HCT116 (cell line): ENCODE measurements at regions not wholly inside any gene's neighbourhood (a gene's known extent, or its start where the extent isn't known, plus 50 kb on each side); places are given as distances from the start of the nearest gene placed in this dataset.

Experiments
- CBX3 ChIP-seq: IDR thresholded peaks from 2 replicates; pipeline ENCODE4 v1.6.1; 2012; ENCODE audit warnings: low read depth
- CEBPB ChIP-seq: IDR thresholded peaks from 2 replicates; pipeline ENCODE4 v1.6.1; 2012; ENCODE audit warnings: low read depth
- CTCF ChIP-seq, 3 experiments: fragments of 200-600 bp in 1 of 3; sonication (generic) in 1 of 3; IDR thresholded peaks in 2 of 3; conservative IDR thresholded peaks in 1 of 3; 2 replicates each; pipeline ENCODE4 v1.5.1; 2012 to 2017; ENCODE audit warnings: low read depth in 2 of 3, low read length in 2 of 3, antibody characterized with exemption in 1 of 3, borderline replicate concordance in 1 of 3, control low read depth in 1 of 3, mild to moderate bottlenecking in 1 of 3, mixed read lengths in 1 of 3, mixed run types in 1 of 3, moderate library complexity in 1 of 3; ENCODE audit not compliant: insufficient read depth in 1 of 3
- EZH2 ChIP-seq: fragments of 200-600 bp; sonication (generic); IDR thresholded peaks from 2 replicates; pipeline ENCODE4 v1.6.1; 2017; ENCODE audit warnings: antibody characterized with exemption, mixed run types
- EZH2phosphoT487 ChIP-seq: fragments of 200-600 bp; IDR thresholded peaks from 2 replicates; pipeline ENCODE4 v1.6.1; 2018; ENCODE audit warnings: antibody characterized with exemption, borderline replicate concordance
- POLR2A ChIP-seq: IDR thresholded peaks from 2 replicates; pipeline ENCODE4 v1.7.0; 2011; ENCODE audit warnings: borderline replicate concordance; ENCODE audit not compliant: insufficient read depth, insufficient read length; ENCODE audit errors: extremely low read depth
- POLR2AphosphoS5 ChIP-seq: IDR thresholded peaks from 2 replicates; pipeline ENCODE4 v1.6.1; 2011; ENCODE audit warnings: mild to moderate bottlenecking, low read depth, low read length, moderate library complexity
- RAD21 ChIP-seq: IDR thresholded peaks from 2 replicates; pipeline ENCODE4 v1.6.1; 2012; ENCODE audit warnings: low read depth, mild to moderate bottlenecking
- SP1 ChIP-seq: IDR thresholded peaks from 2 replicates; pipeline ENCODE4 v1.6.1; 2012; ENCODE audit warnings: low read depth
- SRF ChIP-seq: IDR thresholded peaks from 2 replicates; pipeline ENCODE4 v1.6.1; 2012; ENCODE audit warnings: low read depth
- ZNF274 ChIP-seq: fragments of 200-500 bp; sonication (Bioruptor generic); IDR thresholded peaks from 2 replicates; pipeline ENCODE4 v1.6.1; 2014; ENCODE audit warnings: mild to moderate bottlenecking, low read depth, low read length, inconsistent platforms
- TF ChIP-seq, protein P1 (sequence below): IDR thresholded peaks from 2 replicates; pipeline ENCODE4 v1.6.1; 2012; ENCODE audit warnings: low read depth

GRCh38 chr2:82301506-82301905 is 1997.0 kb upstream of the LRRTM1 start:
- TF ChIP-seq EZH2 (no peak), SRF (no peak), CBX3 (no peak), POLR2AphosphoS5 (no peak), CTCF (IDR thresholded peaks at IDR 0.05 in 2 of 3, conservative IDR thresholded peaks at IDR 0.05 in 1 of 3; ENCODE audit: borderline replicate concordance in 1 of 3, insufficient read depth in 1 of 3, low read depth in 2 of 3, low read length in 2 of 3) (no peak), RAD21 (no peak), POLR2A (no peak), ZNF274 (no peak), CEBPB (no peak), SP1 (no peak), EZH2phosphoT487 (no peak)
- TF ChIP-seq, protein P1, sequence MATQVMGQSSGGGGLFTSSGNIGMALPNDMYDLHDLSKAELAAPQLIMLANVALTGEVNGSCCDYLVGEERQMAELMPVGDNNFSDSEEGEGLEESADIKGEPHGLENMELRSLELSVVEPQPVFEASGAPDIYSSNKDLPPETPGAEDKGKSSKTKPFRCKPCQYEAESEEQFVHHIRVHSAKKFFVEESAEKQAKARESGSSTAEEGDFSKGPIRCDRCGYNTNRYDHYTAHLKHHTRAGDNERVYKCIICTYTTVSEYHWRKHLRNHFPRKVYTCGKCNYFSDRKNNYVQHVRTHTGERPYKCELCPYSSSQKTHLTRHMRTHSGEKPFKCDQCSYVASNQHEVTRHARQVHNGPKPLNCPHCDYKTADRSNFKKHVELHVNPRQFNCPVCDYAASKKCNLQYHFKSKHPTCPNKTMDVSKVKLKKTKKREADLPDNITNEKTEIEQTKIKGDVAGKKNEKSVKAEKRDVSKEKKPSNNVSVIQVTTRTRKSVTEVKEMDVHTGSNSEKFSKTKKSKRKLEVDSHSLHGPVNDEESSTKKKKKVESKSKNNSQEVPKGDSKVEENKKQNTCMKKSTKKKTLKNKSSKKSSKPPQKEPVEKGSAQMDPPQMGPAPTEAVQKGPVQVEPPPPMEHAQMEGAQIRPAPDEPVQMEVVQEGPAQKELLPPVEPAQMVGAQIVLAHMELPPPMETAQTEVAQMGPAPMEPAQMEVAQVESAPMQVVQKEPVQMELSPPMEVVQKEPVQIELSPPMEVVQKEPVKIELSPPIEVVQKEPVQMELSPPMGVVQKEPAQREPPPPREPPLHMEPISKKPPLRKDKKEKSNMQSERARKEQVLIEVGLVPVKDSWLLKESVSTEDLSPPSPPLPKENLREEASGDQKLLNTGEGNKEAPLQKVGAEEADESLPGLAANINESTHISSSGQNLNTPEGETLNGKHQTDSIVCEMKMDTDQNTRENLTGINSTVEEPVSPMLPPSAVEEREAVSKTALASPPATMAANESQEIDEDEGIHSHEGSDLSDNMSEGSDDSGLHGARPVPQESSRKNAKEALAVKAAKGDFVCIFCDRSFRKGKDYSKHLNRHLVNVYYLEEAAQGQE = no peak
